IMR-90 (cell line): ENCODE measurements at regions not wholly inside any gene's neighbourhood (a gene's known extent, or its start where the extent isn't known, plus 50 kb on each side); places are given as distances from the start of the nearest gene placed in this dataset.

Experiments
- ATAC-seq: fragments of 200-7000 bp; cut with Tn5 transposase; 2 replicates; pipeline ENCODE4 v1.9.1; 2020; ENCODE audit warnings: low read depth, mild to moderate bottlenecking, moderate library complexity
- BruUV-seq: library from RNA; stranded (reverse); fragments of 400-500 nt; replicated peaks from 2 replicates; lab custom pipeline; 2021; lab: Mats Ljungman, UMichigan
- CTCF ChIA-PET: fragments of 300-600 bp; formaldehyde crosslinking; extraction: SDS; loops from one replicate; lab custom pipeline; 2021; ENCODE audit warnings: antibody characterized with exemption; lab: Yijun Ruan, JAX
- POLR2A ChIA-PET: fragments of 300-600 bp; sonication (Branson Sonifier 250); formaldehyde crosslinking; loops from one replicate; lab custom pipeline; 2022; ENCODE audit warnings: antibody characterized with exemption; ENCODE audit not compliant: unreplicated experiment; lab: Charles Lee
- DNase-seq: peaks from one replicate; pipeline ENCODE4 v3.0.0; 2013
- H2AFZ ChIP-seq: replicated peaks from 2 replicates; pipeline ENCODE3; 2013; ENCODE audit warnings: low read length, mild to moderate bottlenecking; ENCODE audit not compliant: poor library complexity
- H2AK5ac ChIP-seq: 2 replicates; pipeline ENCODE4 v1.6.1; 2013; ENCODE audit warnings: low read depth, low read length, inconsistent platforms
- H2AK9ac ChIP-seq: replicated peaks from 2 replicates; pipeline ENCODE3; 2013; ENCODE audit warnings: mild to moderate bottlenecking, low read depth, low read length, moderate library complexity; ENCODE audit not compliant: poor library complexity
- H2BK120ac ChIP-seq: 2 replicates; pipeline ENCODE4 v1.6.1; 2013; ENCODE audit warnings: low read depth, low read length, inconsistent platforms
- H2BK15ac ChIP-seq: 3 replicates; pipeline ENCODE4 v1.6.1; 2013; ENCODE audit warnings: low read depth, low read length, inconsistent platforms
- H2BK20ac ChIP-seq: 2 replicates; pipeline ENCODE4 v1.6.1; 2013; ENCODE audit warnings: low read depth, mild to moderate bottlenecking, inconsistent platforms, low read length, moderate library complexity
- H2BK5ac ChIP-seq: 2 replicates; pipeline ENCODE4 v1.6.1; 2013; ENCODE audit warnings: mild to moderate bottlenecking, low read depth, low read length, inconsistent platforms; ENCODE audit not compliant: poor library complexity, severe bottlenecking
- H3K14ac ChIP-seq: replicated peaks from 2 replicates; pipeline ENCODE4 v1.6.1; 2013; ENCODE audit warnings: low read depth, low read length, inconsistent platforms
- H3K18ac ChIP-seq: 2 replicates; pipeline ENCODE4 v1.6.1; 2013; ENCODE audit warnings: low read depth, low read length, control low read depth
- H3K23ac ChIP-seq: 2 replicates; pipeline ENCODE4 v1.6.1; 2013; ENCODE audit warnings: low read depth, low read length, inconsistent platforms
- H3K27ac ChIP-seq: 2 replicates; pipeline ENCODE4 v1.5.1; 2013; ENCODE audit warnings: mild to moderate bottlenecking, control low read depth, low read length; ENCODE audit not compliant: insufficient read depth
- H3K27me3 ChIP-seq: 2 replicates; pipeline ENCODE4 v1.6.1; 2013; ENCODE audit warnings: low read length; ENCODE audit not compliant: control insufficient read depth, insufficient read depth
- H3K36me3 ChIP-seq: 2 replicates; pipeline ENCODE4 v1.6.1; 2013; ENCODE audit warnings: low read length, mixed read lengths; ENCODE audit not compliant: control insufficient read depth, insufficient read depth
- H3K4ac ChIP-seq: 2 replicates; pipeline ENCODE4 v1.6.1; 2013; ENCODE audit warnings: low read depth, low read length, inconsistent platforms
- H3K4me1 ChIP-seq: 2 replicates; pipeline ENCODE4 v1.6.1; 2013; ENCODE audit warnings: low read length, mixed read lengths; ENCODE audit not compliant: control insufficient read depth, insufficient read depth
- H3K4me2 ChIP-seq: 2 replicates; pipeline ENCODE4 v1.6.1; 2013; ENCODE audit warnings: low read depth, mild to moderate bottlenecking, control low read depth, low read length, moderate library complexity
- H3K4me3 ChIP-seq: 2 replicates; pipeline ENCODE4 v1.5.1; 2013; ENCODE audit warnings: low read depth, mild to moderate bottlenecking, control low read depth, low read length, moderate library complexity; ENCODE audit not compliant: insufficient read depth
- H3K56ac ChIP-seq: 2 replicates; pipeline ENCODE4 v1.6.1; 2013; ENCODE audit warnings: low read length, inconsistent platforms; ENCODE audit not compliant: insufficient read depth; ENCODE audit errors: extremely low read depth
- H3K79me1 ChIP-seq, 2 experiments: 2 replicates each; pipeline ENCODE4 v1.6.1; 2013; ENCODE audit warnings: low read length in 2 of 2, inconsistent platforms in 1 of 2, low read depth in 1 of 2
- H3K9ac ChIP-seq: 2 replicates; pipeline ENCODE4 v1.6.1; 2013; ENCODE audit warnings: low read depth, low read length, control low read depth
- H3K9me1 ChIP-seq: 2 replicates; pipeline ENCODE4 v1.6.1; 2013; ENCODE audit warnings: low read length, inconsistent platforms; ENCODE audit not compliant: insufficient read depth
- H3K9me3 ChIP-seq: 2 replicates; pipeline ENCODE4 v1.6.1; 2013; ENCODE audit warnings: low read length; ENCODE audit not compliant: control insufficient read depth, insufficient read depth
- H4K20me1 ChIP-seq: 2 replicates; pipeline ENCODE4 v1.6.1; 2013; ENCODE audit warnings: low read length, inconsistent platforms; ENCODE audit not compliant: insufficient read depth
- H4K5ac ChIP-seq: 2 replicates; pipeline ENCODE4 v1.6.1; 2013; ENCODE audit warnings: mild to moderate bottlenecking, low read depth, low read length, control low read depth
- H4K8ac ChIP-seq, 2 experiments: 2 replicates each; pipeline ENCODE4 v1.6.1; 2013; ENCODE audit warnings: low read depth in 2 of 2, low read length in 2 of 2, control low read depth in 1 of 2, inconsistent platforms in 1 of 2
- H4K91ac ChIP-seq: 2 replicates; pipeline ENCODE4 v1.6.1; 2013; ENCODE audit warnings: low read depth, low read length, inconsistent platforms; ENCODE audit not compliant: insufficient read depth
- BHLHE40 ChIP-seq: fragments of 150-350 bp; IDR thresholded peaks from 2 replicates; pipeline ENCODE4 v1.6.1; 2016; ENCODE audit warnings: mild to moderate bottlenecking, low read depth, low read length
- CEBPB ChIP-seq: IDR thresholded peaks from 2 replicates; pipeline ENCODE4 v1.6.1; 2012; ENCODE audit warnings: low read depth, low read length, improper control_type of control experiment
- CHD1 ChIP-seq: IDR thresholded peaks from 2 replicates; pipeline ENCODE4 v1.6.1; 2012; ENCODE audit warnings: low read depth, low read length, improper control_type of control experiment
- MAZ ChIP-seq: IDR thresholded peaks from 2 replicates; pipeline ENCODE4 v1.6.1; 2012; ENCODE audit warnings: low read depth, mild to moderate bottlenecking, low read length, improper control_type of control experiment, moderate library complexity, borderline replicate concordance
- RAD21 ChIP-seq: IDR thresholded peaks from 2 replicates; pipeline ENCODE4 v1.6.1; 2012; ENCODE audit warnings: low read length, improper control_type of control experiment
- SMC3 ChIP-seq: fragments of 150-350 bp; IDR thresholded peaks from 2 replicates; pipeline ENCODE4 v1.6.1; 2016; ENCODE audit warnings: low read depth, mild to moderate bottlenecking, antibody characterized with exemption, low read length, moderate library complexity
- USF2 ChIP-seq: fragments of 150-350 bp; IDR thresholded peaks from 2 replicates; pipeline ENCODE4 v1.6.1; 2017; ENCODE audit warnings: mild to moderate bottlenecking, antibody characterized with exemption, low read length, low read depth
- WGBS, 2 experiments: methylation state at CpG; one replicate each; pipeline versions ENCODE4 v1.1.5 to v1.1.7; 2013; ENCODE audit warnings: missing lambda C conversion rate in 2 of 2; ENCODE audit not compliant: insufficient read length in 1 of 2; ENCODE audit errors: extremely low coverage in 2 of 2; 5-methylcytosine and 5-hydroxymethylcytosine counted together
- dilution Hi-C: fragments of 300-500 bp; cut with HindIII; formaldehyde crosslinking; loops from one replicate; pipeline ENCODE4 v1.14.3; 2018; ENCODE audit warnings: low sequenced_read_pairs; ENCODE audit not compliant: unreplicated experiment
- in situ Hi-C: fragments of 300-500 bp; cut with MboI; formaldehyde crosslinking; loops from 3 replicates; pipeline ENCODE4 v1.14.3; 2019; ENCODE audit warnings: low sequenced_read_pairs, inconsistent platforms, mixed read lengths
- intact Hi-C: fragments of 100-400 bp; cut with micrococcal nuclease; formaldehyde crosslinking; loops from 2 replicates; pipeline ENCODE4 v1.10.0; 2022

- 17% methylated on average over 1 of the region's 4 CpGs; no CpG with 5 or more reads in 1 of the 2 experiments for WGBS, 2 experiments
- no peak overlapping the region for H2AFZ ChIP-seq
- no peaks in the 10 kb centered on the region for H4K20me1 ChIP-seq
- no peak overlapping the region for H4K91ac ChIP-seq
- BruUV-seq: no TSS peak
- H4K8ac ChIP-seq: no peak overlapping the region
- in situ Hi-C loops: no loop called here
- H2AK9ac ChIP-seq: no peak overlapping the region
- DNase-seq (no peak), ATAC-seq (no peak)
- H3K4me1 ChIP-seq: no peaks in the 10 kb centered on the region
- no peak overlapping the region for H2AK5ac ChIP-seq
- no peak overlapping the region for H2BK20ac ChIP-seq
- no peak overlapping the region for H3K4ac ChIP-seq
- H3K9me1 ChIP-seq: no peaks in the 10 kb centered on the region
- no peaks in the 10 kb centered on the region for H3K27me3 ChIP-seq
- H3K36me3 ChIP-seq: no peaks in the 10 kb centered on the region
- no peak overlapping the region for H2BK5ac ChIP-seq
- CTCF ChIA-PET: no interaction called here
- H3K18ac ChIP-seq: no peak overlapping the region
- no peak overlapping the region for H3K56ac ChIP-seq
- no peak overlapping the region for H2BK15ac ChIP-seq
- H3K27ac ChIP-seq: no peak overlapping the region
- H2BK120ac ChIP-seq: no peak overlapping the region
- H4K5ac ChIP-seq: no peak overlapping the region
- no peaks in the 10 kb centered on the region for H3K79me1 ChIP-seq
- H3K23ac ChIP-seq: no peak overlapping the region
- POLR2A ChIA-PET: no interaction called here
- no peak overlapping the region for H3K4me3 ChIP-seq
- intact Hi-C loops: no loop called here
- no peak for TF ChIP-seq RAD21
- no peak for TF ChIP-seq SMC3
- no peak for TF ChIP-seq USF2
- TF ChIP-seq CEBPB: no peak
- no peak for TF ChIP-seq MAZ
- TF ChIP-seq BHLHE40: no peak
- no peak for TF ChIP-seq CHD1
- H3K9me3 ChIP-seq: no peaks in the 10 kb centered on the region; the same call in 1 of the 2 replicates
- no peak overlapping the region for H3K4me2 ChIP-seq
- dilution Hi-C loops: no loop called here
- H3K14ac ChIP-seq: no peak overlapping the region
- H3K9ac ChIP-seq: no peak overlapping the region
Measured at GRCh38 chr21:20661246-20661645, 337.0 kb upstream of the NCAM2 start.
